SK-N-MC (cell line): ENCODE measurements at regions not wholly inside any gene's neighbourhood (a gene's known extent, or its start where the extent isn't known, plus 50 kb on each side); places are given as distances from the start of the nearest gene placed in this dataset.

Experiments
- EZH2 ChIP-seq: fragments of 200-600 bp; sonication (generic); IDR thresholded peaks from one replicate; pipeline ENCODE4 v1.6.1; 2017; ENCODE audit warnings: antibody characterized with exemption
- FOXP2 ChIP-seq: optimal IDR thresholded peaks from 2 replicates; pipeline ENCODE3; 2011; ENCODE audit warnings: mild to moderate bottlenecking, moderate library complexity; ENCODE audit not compliant: insufficient read depth; ENCODE audit errors: extremely low read length, control extremely low read depth
- POLR2AphosphoS5 ChIP-seq: IDR thresholded peaks from 2 replicates; pipeline ENCODE4 v1.6.1; 2012; ENCODE audit warnings: mild to moderate bottlenecking, low read depth, low read length, borderline replicate concordance

GRCh38 chr4:53693408-53693807, 102.1 kb upstream of the LNX1 start:
- TF ChIP-seq POLR2AphosphoS5: no peak
- TF ChIP-seq EZH2: no peak
- TF ChIP-seq FOXP2: no peak
